GM19324 (cell line): ENCODE measurements at regions not wholly inside any gene's neighbourhood (a gene's known extent, or its start where the extent isn't known, plus 50 kb on each side); places are given as distances from the start of the nearest gene placed in this dataset.

ENCODE experiments used
- ATAC-seq: cut with Tn5 transposase; IDR thresholded peaks from one replicate; pipeline ENCODE4 v1.9.1; 2021; ENCODE audit warnings: mild to moderate bottlenecking, moderate library complexity; ENCODE audit not compliant: unreplicated experiment, low FRiP score

DNA sequence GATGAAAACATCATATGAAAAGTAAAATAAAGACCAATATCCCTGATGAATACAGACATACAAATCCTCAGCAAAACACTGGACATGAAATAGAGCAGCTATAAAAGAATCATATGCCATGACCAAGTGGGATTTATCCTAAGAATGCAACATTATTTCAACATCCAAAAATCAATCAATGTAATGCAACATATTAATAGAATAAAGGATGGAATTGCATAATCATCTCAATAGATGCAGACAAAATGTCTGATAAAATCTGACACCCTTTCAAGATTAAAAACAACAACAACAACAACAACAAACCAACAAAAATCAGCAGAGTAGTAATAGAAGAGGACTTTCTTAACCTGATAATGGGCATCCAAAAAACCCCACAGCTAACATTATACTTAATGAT, 63.8 kb upstream of the IL1R1 start:
- ATAC-seq = no peak

DNA sequence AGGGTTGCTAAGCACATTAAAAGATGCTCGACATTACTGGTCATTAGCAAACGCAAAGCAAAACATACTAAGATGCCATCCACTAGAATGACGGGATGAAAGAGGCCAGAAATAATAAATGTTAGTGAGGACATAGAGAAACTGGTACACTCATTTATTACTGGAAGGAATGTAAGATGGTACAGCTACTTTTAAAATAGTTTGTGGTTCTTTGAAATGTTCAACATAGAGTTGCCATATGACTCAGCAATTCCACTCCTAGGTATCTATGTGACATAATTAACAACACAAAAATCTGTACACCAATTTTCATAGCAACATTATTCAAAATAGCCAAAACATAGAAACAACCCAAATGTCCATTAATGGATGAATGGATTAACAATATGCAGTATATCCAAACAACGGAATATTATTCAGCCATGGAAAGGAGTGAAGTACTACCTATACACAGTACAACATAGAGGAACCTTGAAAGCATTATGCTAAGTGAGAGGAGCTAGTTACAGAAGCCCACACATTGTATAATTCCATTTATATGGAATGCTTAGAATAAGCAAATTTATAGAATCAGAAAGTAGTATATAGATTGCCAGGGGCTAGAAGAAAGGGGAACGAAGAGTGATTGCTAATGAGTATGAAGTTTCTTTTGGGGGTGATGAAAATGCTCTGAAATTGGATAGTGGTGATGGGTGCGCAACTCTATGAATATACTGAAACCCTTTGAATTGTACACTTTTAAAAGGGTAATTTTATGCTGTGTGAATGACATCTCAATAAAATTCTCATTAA, 61.9 kb upstream of the IL1R1 start:
- no peak for ATAC-seq

DNA sequence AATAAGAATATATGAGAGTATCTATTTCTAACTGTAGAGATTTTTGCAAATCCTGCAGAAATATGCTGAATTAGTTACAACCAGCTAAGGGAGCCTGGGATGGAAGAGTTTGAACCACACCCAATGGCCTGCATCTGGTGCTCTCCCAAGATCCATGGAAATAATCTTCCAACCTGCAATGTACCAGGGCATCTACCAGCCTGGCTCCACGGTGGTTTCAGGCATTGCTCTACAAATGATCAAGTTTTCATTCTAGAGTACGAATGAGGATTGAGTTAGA, 61.4 kb upstream of the IL1R1 start:
- ATAC-seq = no peak

DNA sequence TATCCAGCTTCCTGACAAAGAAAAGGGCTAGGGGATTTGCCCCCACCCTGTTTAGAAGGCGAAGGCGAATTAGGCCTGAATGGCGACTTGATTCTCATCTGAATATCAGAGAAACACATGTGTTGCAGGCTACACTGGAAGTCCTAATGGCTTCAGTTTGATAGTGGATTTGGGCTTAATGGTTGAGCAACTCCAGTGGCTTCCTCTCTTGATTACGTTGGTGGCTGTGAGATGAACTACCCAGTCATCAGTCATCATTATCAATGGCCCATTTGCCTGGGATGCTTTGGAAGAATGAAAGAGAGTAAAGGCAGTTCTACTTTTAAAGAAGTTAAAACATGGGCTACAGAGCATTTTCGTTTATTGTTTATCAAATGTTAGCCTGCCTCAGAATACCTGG, 60.9 kb upstream of the IL1R1 start:
- no peak for ATAC-seq

DNA sequence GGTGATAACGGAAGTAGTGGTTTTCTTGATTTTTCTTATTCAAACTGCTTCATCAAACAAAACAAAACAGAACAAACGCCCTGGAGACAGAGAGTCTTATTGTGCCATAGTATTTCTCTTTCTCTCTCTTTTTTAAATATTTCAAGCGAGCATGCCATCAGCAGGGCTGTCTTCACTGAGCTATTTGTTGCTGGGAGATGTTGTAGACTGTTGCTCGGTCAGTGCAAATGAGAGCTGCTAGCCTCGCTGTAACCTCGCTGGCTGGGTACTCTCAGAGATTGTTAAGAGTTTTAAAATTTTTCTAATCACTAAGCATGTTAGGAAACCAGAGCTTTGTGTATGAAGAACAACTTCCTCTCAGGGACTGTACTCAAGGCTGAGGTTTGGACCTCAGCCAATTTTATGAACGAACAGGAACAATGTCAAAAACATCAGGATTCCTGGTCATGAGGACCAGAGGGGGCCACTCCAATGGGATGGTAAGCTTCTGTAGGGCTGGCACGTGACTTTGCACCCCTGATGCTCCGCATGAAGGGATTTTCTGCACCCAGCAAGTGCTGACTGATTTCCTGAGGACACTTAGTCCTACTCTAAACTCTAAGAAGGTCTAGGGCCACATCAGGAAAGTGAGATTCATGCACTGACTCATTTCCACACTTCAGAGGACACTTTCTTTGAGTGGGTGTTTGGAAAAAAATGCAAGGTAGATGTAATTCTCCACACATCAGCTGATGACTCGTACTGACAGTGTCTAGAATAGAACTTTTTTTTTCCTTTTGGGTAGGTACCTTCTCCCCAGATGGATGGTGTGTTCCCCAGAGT, 59.8 kb upstream of the IL1R1 start:
- ATAC-seq = peak; percentile 81

DNA sequence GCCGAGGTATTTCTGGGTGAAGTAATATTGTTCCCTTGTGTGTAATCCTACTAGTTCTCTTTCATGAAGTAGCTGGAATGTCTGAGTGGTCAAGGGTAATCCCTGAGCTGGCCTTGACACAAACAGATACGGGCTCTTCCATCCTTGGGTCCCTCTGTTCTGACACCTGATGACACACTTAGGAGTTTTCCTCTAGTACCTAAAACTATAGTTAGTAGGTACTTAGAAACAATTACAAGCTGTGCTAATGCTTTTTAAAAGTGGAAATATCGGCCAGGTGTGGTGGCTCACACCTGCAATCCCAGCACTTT, 59.2 kb upstream of the IL1R1 start:
- ATAC-seq = no peak

DNA sequence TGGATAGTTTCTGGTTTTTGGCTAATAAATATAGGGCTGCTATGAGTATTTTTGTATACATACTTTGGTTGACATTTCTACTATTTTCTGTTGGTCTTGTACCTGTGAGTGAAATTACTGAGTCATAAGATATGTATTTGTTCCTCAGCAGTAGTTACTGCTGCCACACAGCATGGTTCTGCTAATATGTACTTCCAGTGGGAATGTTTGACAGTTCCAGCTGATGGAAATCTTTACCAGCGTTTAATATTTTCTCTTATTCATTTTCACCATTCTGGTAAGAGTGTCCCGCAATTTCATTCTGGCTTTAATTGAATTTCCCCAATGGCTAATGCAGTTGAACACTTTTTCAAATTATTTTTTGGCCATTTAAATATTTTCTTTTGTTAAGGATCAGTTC, 57.9 kb upstream of the IL1R1 start:
- ATAC-seq = no peak

DNA sequence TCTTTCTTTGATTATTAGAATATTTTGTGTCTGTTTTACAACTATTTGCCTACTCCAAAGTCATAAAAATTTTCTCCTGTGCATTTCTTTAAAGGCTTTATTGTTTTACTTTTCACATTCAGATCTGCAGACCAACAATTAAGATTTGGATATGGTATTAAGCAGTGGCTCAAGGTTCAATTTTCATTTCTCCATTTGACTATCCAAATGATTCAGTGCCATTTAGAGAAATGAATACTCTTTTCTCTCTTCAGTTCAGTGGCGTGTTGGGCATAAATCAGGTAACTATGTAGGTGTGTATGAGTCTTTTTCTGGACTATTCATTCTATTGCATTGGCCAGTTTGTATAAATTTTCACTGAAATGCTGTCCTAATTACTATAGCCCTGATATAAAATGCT, 57.3 kb upstream of the IL1R1 start:
- no peak for ATAC-seq

DNA sequence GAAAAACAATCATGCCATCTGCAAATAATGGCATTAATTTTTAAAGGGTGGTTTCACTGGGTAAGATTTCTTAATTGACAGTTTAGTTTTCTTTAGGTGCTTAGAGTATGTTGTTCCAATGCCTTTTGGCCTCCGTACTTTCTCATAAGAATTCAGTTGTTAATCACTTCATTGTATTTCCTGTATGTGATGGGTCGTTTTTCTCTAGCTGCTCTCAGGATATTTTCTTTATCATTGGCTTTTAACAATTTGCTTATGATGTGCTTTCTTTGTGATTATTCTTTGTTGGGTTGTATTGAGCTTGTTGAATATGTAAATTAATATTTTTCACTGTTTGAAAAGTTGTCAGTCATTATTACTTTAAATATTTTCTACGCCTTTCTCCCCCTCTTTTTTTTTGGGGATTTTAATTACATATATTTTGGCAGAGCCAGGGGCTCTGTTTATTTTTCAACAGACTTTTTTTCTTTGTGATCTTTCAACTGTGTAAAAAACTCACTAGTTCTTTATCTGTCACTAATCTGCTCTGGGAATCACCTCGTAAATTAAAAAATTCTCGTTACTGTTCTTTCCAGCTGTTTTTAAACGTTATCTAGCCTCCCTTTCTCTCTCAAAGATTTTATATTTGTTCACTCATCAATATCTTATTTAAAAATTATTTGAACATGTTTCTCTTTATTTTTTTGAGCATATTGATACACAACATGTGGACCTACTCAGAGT, 56.2 kb upstream of the IL1R1 start:
- no peak for ATAC-seq

DNA sequence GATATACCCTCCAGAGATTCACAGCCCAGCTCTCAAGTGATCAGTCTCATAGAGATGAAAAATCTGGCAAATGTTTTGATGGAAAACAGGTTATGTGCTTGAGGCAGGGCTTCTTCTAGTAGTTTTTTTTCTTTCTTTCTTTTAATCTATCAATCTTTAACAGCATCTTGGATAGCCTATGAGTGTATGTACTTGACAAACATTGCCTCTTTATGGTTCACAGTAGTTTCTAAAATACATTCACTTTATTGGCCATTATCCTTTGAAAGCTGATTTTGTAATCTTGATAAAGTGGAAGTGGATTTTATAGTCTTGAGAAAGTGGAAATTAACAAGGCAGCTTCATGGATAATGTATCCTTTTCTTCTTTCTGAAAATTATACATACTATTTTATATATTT, 51.4 kb upstream of the IL1R1 start:
- no peak for ATAC-seq

DNA sequence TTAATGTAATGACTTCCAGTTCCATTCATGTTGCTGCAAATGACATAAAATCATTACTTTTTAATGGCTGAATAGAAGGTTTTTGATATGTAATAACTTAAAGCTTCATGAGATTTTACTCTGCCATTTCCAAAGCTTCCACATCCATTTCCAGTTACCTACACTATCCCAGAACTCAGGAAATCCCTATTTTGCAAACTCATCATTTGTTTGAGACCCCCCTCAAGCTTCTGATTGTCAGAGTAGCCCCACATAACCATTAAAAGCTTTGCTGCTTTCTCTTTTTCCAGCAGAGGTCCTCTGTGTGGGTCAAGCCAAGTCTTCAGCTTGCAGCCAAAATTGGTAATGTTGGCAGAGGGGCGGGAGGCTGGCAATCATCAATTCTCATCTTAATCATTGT, 50.6 kb upstream of the IL1R1 start:
- no peak for ATAC-seq

DNA sequence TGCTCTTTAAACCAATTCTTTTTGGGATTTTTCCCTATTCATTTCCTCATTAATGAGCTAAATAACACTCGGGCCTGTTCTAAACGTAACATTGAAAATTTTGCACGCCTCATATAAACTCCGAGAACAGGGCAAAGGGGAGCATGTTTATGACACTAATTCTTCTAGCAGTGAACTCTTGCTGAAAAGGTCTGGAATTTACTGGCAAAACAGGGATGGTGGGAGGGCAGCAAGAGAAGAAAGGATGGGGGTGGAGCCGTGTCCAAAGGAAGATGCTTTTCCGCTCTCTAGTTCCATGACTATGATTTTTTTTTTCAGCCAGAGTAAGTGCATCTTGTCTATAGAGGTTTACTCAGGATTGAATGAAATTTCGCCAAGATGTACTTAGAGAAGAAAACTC, 50.0 kb upstream of the IL1R1 start:
- ATAC-seq = no peak
